PC-9 (cell line): ENCODE measurements at regions not wholly inside any gene's neighbourhood (a gene's known extent, or its start where the extent isn't known, plus 50 kb on each side); places are given as distances from the start of the nearest gene placed in this dataset.

Source experiments
- BruUV-seq: library from RNA; stranded (reverse); fragments of 400-500 nt; replicated peaks from 2 replicates; lab custom pipeline; 2021; lab: Mats Ljungman, UMichigan
- CTCF ChIA-PET: fragments of 300-600 bp; sonication (Branson Sonifier 250); formaldehyde crosslinking; loops from one replicate; lab custom pipeline; 2022; ENCODE audit warnings: antibody characterized with exemption; lab: Charles Lee
- POLR2A ChIA-PET: fragments of 300-600 bp; sonication (Branson Sonifier 250); formaldehyde crosslinking; loops from one replicate; lab custom pipeline; 2022; ENCODE audit warnings: antibody characterized with exemption; ENCODE audit not compliant: unreplicated experiment; lab: Charles Lee
- DNase-seq, 2 experiments: peaks; one replicate each; pipeline versions ENCODE4 v3.0.0 to v3.0.0-alpha.2; 2015 to 2022; ENCODE audit warnings: mixed read lengths in 1 of 2
- H2AFZ ChIP-seq: fragments of 200-600 bp; sonication (generic); 2 replicates; pipeline ENCODE4 v1.8.1; 2017; ENCODE audit warnings: antibody characterized with exemption
- H3F3A ChIP-seq: fragments of 200-600 bp; sonication (generic); 2 replicates; pipeline ENCODE4 v1.8.1; 2017; ENCODE audit warnings: antibody characterized with exemption, mild to moderate bottlenecking, low read depth; ENCODE audit not compliant: insufficient read depth
- H3K27ac ChIP-seq: fragments of 200-600 bp; sonication (generic); 2 replicates; pipeline ENCODE4 v1.6.1; 2016; ENCODE audit warnings: mixed run types
- H3K27me3 ChIP-seq: fragments of 200-600 bp; sonication (generic); 2 replicates; pipeline ENCODE4 v1.6.1; 2016; ENCODE audit warnings: low read depth, mixed run types; ENCODE audit not compliant: insufficient read depth
- H3K36me3 ChIP-seq: fragments of 200-600 bp; sonication (generic); 2 replicates; pipeline ENCODE4 v1.6.1; 2016; ENCODE audit warnings: low read depth, mixed run types
- H3K4me1 ChIP-seq: fragments of 200-600 bp; sonication (generic); replicated peaks from 2 replicates; pipeline ENCODE4 v1.6.1; 2016; ENCODE audit warnings: mixed run types; ENCODE audit not compliant: insufficient read depth
- H3K4me2 ChIP-seq: fragments of 200-600 bp; sonication (generic); 2 replicates; pipeline ENCODE4 v1.6.1; 2017; ENCODE audit warnings: mixed run types
- H3K4me3 ChIP-seq: fragments of 200-600 bp; sonication (generic); 2 replicates; pipeline ENCODE4 v1.6.1; 2016; ENCODE audit warnings: mixed run types
- H3K79me2 ChIP-seq: fragments of 200-600 bp; sonication (generic); 2 replicates; pipeline ENCODE4 v1.6.1; 2017; ENCODE audit warnings: low read depth, mixed run types
- H3K9me2 ChIP-seq: fragments of 200-600 bp; sonication (generic); 2 replicates; pipeline ENCODE4 v1.8.1; 2017; ENCODE audit warnings: mild to moderate bottlenecking; ENCODE audit not compliant: insufficient read depth
- H3K9me3 ChIP-seq: fragments of 200-600 bp; sonication (generic); 2 replicates; pipeline ENCODE4 v1.8.1; 2016; ENCODE audit warnings: low read depth; ENCODE audit not compliant: insufficient read depth
- H4K20me1 ChIP-seq: fragments of 200-600 bp; sonication (generic); 2 replicates; pipeline ENCODE4 v1.8.1; 2017; ENCODE audit not compliant: insufficient read depth
- CTCF ChIP-seq: fragments of 200-600 bp; sonication (generic); conservative IDR thresholded peaks from 2 replicates; pipeline ENCODE4 v1.6.1; 2017; ENCODE audit warnings: mixed run types, antibody characterized with exemption, mild to moderate bottlenecking, moderate library complexity
- EZH2 ChIP-seq: fragments of 200-600 bp; sonication (generic); IDR thresholded peaks from 2 replicates; pipeline ENCODE4 v1.8.0; 2017; ENCODE audit warnings: antibody characterized with exemption, low read depth
- intact Hi-C: fragments of 100-400 bp; cut with micrococcal nuclease; formaldehyde crosslinking; loops from one replicate; pipeline ENCODE4 v1.10.0; 2022; ENCODE audit not compliant: unreplicated experiment

GRCh38 chr6:21522797-21523456 is 70.6 kb upstream of the SOX4 start:
- DNase-seq, result no peak
- ChIA-PET CTCF (no interaction called here), POLR2A (no interaction called here)

GRCh38 chr6:21523652-21524051 is 69.9 kb upstream of the SOX4 start:
- H3K36me3 ChIP-seq, result no peaks in the 10 kb centered on the region
- TF ChIP-seq CTCF (no peak), EZH2 (no peak)
- no peaks in the 10 kb centered on the region for H3K79me2 ChIP-seq
- no peak overlapping the region for H3K4me3 ChIP-seq
- POLR2A ChIA-PET, result no interaction called here
- H3K27ac ChIP-seq, result no peak overlapping the region
- no peak overlapping the region for H3K4me2 ChIP-seq
- H3K9me3 ChIP-seq, result no peaks in the 10 kb centered on the region
- intact Hi-C loops, result no loop called here
- no peaks in the 10 kb centered on the region; the same call in 1 of the 2 replicates for H3K4me1 ChIP-seq
- DNase-seq, result no peak
- CTCF ChIA-PET, result no interaction called here
- no peaks in the 10 kb centered on the region for H3K27me3 ChIP-seq
- H3F3A ChIP-seq, result no peaks in the 10 kb centered on the region
- no peaks in the 10 kb centered on the region for H3K9me2 ChIP-seq
- BruUV-seq, result no TSS peak
- no peaks in the 10 kb centered on the region for H4K20me1 ChIP-seq
- H2AFZ ChIP-seq, result no peak overlapping the region

More at GRCh38 chr6:21522797-21523456, 70.6 kb upstream of the SOX4 start:
- Histone ChIP-seq H3K79me2 (no peaks in the 10 kb centered on the region), H3F3A (no peaks in the 10 kb centered on the region), H3K9me2 (no peaks in the 10 kb centered on the region), H3K27ac (no peak overlapping the region), H3K36me3 (no peaks in the 10 kb centered on the region), H2AFZ (no peak overlapping the region), H3K27me3 (no peaks in the 10 kb centered on the region), H3K4me3 (no peak overlapping the region), H3K4me2 (no peak overlapping the region), H4K20me1 (no peaks in the 10 kb centered on the region), H3K9me3 (no peaks in the 10 kb centered on the region), H3K4me1 (no peaks in the 10 kb centered on the region; the same call in 1 of the 2 replicates)
- TF ChIP-seq CTCF (no peak), EZH2 (no peak)
- intact Hi-C loops, result no loop called here
- BruUV-seq, result no TSS peak

DNA sequence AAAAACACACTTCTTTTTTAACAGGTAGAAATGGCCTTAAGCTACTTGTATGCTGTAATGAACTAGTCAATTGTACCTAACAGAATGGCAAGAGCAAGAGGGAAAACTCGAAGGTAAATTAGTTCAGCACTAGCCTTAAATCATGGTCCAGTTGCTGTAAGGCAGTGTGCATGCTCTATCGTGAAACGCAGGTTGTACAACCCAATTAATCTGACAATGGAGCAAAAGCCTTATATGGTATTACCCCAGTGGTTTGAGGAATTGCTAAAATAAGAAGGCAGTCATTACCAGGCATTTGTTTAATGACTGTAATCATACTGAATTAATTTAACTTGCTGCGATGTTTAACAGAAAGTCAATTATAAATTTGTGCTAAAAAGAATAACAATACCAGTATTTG is 69.3 kb upstream of the SOX4 start:
- no peaks in the 10 kb centered on the region for H3F3A ChIP-seq
- H2AFZ ChIP-seq, result no peak overlapping the region
- H3K4me3 ChIP-seq, result no peak overlapping the region
- ChIA-PET POLR2A (no interaction called here), CTCF (no interaction called here)
- H3K9me2 ChIP-seq, result no peaks in the 10 kb centered on the region
- BruUV-seq, result no TSS peak
- no peaks in the 10 kb centered on the region for H3K36me3 ChIP-seq
- no peaks in the 10 kb centered on the region for H4K20me1 ChIP-seq
- intact Hi-C loops, result no loop called here
- H3K4me1 ChIP-seq, result no peaks in the 10 kb centered on the region; the same call in 1 of the 2 replicates
- TF ChIP-seq EZH2 (no peak), CTCF (no peak)
- no peak for DNase-seq
- H3K27me3 ChIP-seq, result no peaks in the 10 kb centered on the region
- no peaks in the 10 kb centered on the region for H3K9me3 ChIP-seq
- no peaks in the 10 kb centered on the region for H3K79me2 ChIP-seq
- H3K27ac ChIP-seq, result no peak overlapping the region
- H3K4me2 ChIP-seq, result no peak overlapping the region
